ENCODE measurements at regions not wholly inside any gene's neighbourhood (a gene's known extent, or its start where the extent isn't known, plus 50 kb on each side); places are given as distances from the start of the nearest gene placed in this dataset.

DNA sequence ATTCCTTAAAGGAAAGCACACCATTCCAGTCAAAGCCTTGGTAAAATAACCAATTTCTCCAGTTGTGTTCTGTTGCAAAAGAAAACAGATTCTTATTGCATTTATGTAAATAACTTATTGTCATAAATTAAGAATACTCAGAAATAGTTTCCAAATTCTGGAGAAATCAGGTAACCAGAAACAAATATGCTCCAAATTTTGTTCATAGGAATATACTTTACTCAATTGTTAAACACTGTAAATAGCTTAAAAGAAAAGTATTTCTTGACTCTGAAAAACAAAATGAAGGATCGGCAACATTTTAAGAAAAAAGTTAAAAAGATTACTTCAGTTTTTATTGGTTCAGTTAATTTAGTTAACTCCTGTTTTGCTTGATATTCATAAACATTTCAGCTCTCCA lies 67.1 kb upstream of the PIK3CG start:
- H3K27me3 ChIP-seq (replicated peaks in 1 of 4; ENCODE audit: control extremely low read depth in 1 of 4, control insufficient read depth in 3 of 4, insufficient read depth in 4 of 4, low read length in 3 of 4): no peaks in the 10 kb centered on the region
- no peak overlapping the region for H3K4me2 ChIP-seq (replicated peaks; ENCODE audit: low read depth, low read length, poor library complexity, severe bottlenecking)
- no peak for DNase-seq
- H3K4me1 ChIP-seq (ENCODE audit: control insufficient read depth in 2 of 2, insufficient read depth in 2 of 2, low read length in 2 of 2): no peaks in the 10 kb centered on the region
- intact Hi-C loops (cut with micrococcal nuclease): loop anchor here (10.0 kb wide), 1 partner anchor 247 kb away; the partner anchor contains the start of gene PRKAR2B
- no peak overlapping the region for H2AFZ ChIP-seq (ENCODE audit: insufficient read depth, low read depth, low read length, poor library complexity, severe bottlenecking)
- POLR2A ChIA-PET: no interaction called here
- H3K4me3 ChIP-seq (ENCODE audit: control extremely low read depth in 1 of 5, extremely low read depth in 1 of 5, insufficient read depth in 1 of 5, low read depth in 2 of 5, low read length in 4 of 5): no peak overlapping the region
- no peaks in the 10 kb centered on the region for H3K79me2 ChIP-seq (ENCODE audit: control insufficient read depth, insufficient read depth, low read length)
- peaks cover 0 to 10% (median 4%) of the 10 kb centered on the region in 3 donors for H3K9me3 ChIP-seq (ENCODE audit: control extremely low read depth in 1 of 3, control insufficient read depth in 2 of 3, insufficient read depth in 1 of 3, low read length in 2 of 3)
- H3K9me3 Mint-ChIP-seq (ENCODE audit: insufficient read depth): peaks cover 2% of the 10 kb centered on the region
- no peak for ATAC-seq (ENCODE audit: low read depth)
- no peaks in the 10 kb centered on the region for H4K20me1 ChIP-seq (ENCODE audit: control insufficient read depth, insufficient read depth, low read length, poor library complexity, severe bottlenecking)
- H3K9ac ChIP-seq (ENCODE audit: low read length): no peak overlapping the region
- H3K27ac Mint-ChIP-seq: no peak overlapping the region
- H3K27ac ChIP-seq (ENCODE audit: low read length in 2 of 2): no peak overlapping the region
- no peaks in the 10 kb centered on the region for H3K27me3 Mint-ChIP-seq
- TF ChIP-seq EZH2 (IDR thresholded peaks at IDR 0.05; ENCODE audit: borderline replicate concordance, insufficient read depth, low read depth, low read length, poor library complexity, severe bottlenecking): no peak
- TF ChIP-seq, protein P1, sequence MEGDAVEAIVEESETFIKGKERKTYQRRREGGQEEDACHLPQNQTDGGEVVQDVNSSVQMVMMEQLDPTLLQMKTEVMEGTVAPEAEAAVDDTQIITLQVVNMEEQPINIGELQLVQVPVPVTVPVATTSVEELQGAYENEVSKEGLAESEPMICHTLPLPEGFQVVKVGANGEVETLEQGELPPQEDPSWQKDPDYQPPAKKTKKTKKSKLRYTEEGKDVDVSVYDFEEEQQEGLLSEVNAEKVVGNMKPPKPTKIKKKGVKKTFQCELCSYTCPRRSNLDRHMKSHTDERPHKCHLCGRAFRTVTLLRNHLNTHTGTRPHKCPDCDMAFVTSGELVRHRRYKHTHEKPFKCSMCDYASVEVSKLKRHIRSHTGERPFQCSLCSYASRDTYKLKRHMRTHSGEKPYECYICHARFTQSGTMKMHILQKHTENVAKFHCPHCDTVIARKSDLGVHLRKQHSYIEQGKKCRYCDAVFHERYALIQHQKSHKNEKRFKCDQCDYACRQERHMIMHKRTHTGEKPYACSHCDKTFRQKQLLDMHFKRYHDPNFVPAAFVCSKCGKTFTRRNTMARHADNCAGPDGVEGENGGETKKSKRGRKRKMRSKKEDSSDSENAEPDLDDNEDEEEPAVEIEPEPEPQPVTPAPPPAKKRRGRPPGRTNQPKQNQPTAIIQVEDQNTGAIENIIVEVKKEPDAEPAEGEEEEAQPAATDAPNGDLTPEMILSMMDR (IDR thresholded peaks at IDR 0.05): no peak
- no peaks in the 10 kb centered on the region for H3K4me1 Mint-ChIP-seq
- no peaks in the 10 kb centered on the region for H3K36me3 ChIP-seq (replicated peaks in 1 of 2; ENCODE audit: control extremely low read depth in 1 of 2, control insufficient read depth in 1 of 2, extremely low read depth in 1 of 2, insufficient read depth in 2 of 2, low read length in 1 of 2)
- H3K4me3 Mint-ChIP-seq: no peak overlapping the region
- no CpG with 5 or more reads among the region's 1 CpG for whole genome bisulfite sequencing (ENCODE audit: insufficient coverage)
- CTCF ChIA-PET: interaction anchor here (9.0 kb wide), 1 partner anchor 352 kb away, joined by 241 read pairs; no protein-coding TSS in a partner anchor

DNA sequence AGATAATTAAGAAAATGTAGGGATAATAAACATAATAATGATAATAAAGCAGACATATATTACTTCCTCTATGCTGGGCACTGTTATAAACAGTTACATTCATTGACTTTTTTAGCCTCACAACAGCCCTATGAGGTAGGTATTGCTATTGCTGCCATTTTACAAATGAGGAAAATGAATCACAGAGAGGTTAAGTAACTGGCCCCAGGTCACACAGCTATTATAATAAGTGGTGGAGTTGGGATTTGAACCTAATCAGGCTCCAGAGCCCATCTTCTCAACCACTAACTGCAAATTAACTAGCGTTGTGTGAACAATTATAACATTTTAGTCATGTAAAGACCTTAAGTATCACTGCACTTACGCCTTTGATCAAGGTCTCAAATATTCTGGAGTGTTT lies 62.5 kb upstream of the PIK3CG start:
- POLR2A ChIA-PET: no interaction called here
- Histone ChIP-seq H3K9ac (ENCODE audit: low read length) (no peak overlapping the region), H3K27me3 (replicated peaks in 1 of 4; ENCODE audit: control extremely low read depth in 1 of 4, control insufficient read depth in 3 of 4, insufficient read depth in 4 of 4, low read length in 3 of 4) (no peaks in the 10 kb centered on the region), H3K36me3 (replicated peaks in 1 of 2; ENCODE audit: control extremely low read depth in 1 of 2, control insufficient read depth in 1 of 2, extremely low read depth in 1 of 2, insufficient read depth in 2 of 2, low read length in 1 of 2) (no peaks in the 10 kb centered on the region), H3K4me3 (ENCODE audit: control extremely low read depth in 1 of 5, extremely low read depth in 1 of 5, insufficient read depth in 1 of 5, low read depth in 2 of 5, low read length in 4 of 5) (no peak overlapping the region), H3K4me1 (ENCODE audit: control insufficient read depth in 2 of 2, insufficient read depth in 2 of 2, low read length in 2 of 2) (no peaks in the 10 kb centered on the region), H3K27ac (ENCODE audit: low read length in 2 of 2) (no peak overlapping the region), H2AFZ (ENCODE audit: insufficient read depth, low read depth, low read length, poor library complexity, severe bottlenecking) (no peak overlapping the region), H3K4me2 (replicated peaks; ENCODE audit: low read depth, low read length, poor library complexity, severe bottlenecking) (no peak overlapping the region), H3K79me2 (ENCODE audit: control insufficient read depth, insufficient read depth, low read length) (no peaks in the 10 kb centered on the region), H3K9me3 (ENCODE audit: control extremely low read depth in 1 of 3, control insufficient read depth in 2 of 3, insufficient read depth in 1 of 3, low read length in 2 of 3) (peaks cover 0 to 8% (median 4%) of the 10 kb centered on the region in 3 donors), H4K20me1 (ENCODE audit: control insufficient read depth, insufficient read depth, low read length, poor library complexity, severe bottlenecking) (no peaks in the 10 kb centered on the region)
- no peak for TF ChIP-seq EZH2 (IDR thresholded peaks at IDR 0.05; ENCODE audit: borderline replicate concordance, insufficient read depth, low read depth, low read length, poor library complexity, severe bottlenecking)
- TF ChIP-seq, protein P1 (IDR thresholded peaks at IDR 0.05): no peak
- H3K27ac Mint-ChIP-seq: no peak overlapping the region
- H3K4me3 Mint-ChIP-seq: no peak overlapping the region
- peaks cover under 1% of the 10 kb centered on the region for H3K9me3 Mint-ChIP-seq (ENCODE audit: insufficient read depth)
- ATAC-seq (ENCODE audit: low read depth) (no peak), DNase-seq (no peak)
- intact Hi-C loops (cut with micrococcal nuclease): no loop called here
- H3K27me3 Mint-ChIP-seq: peaks cover 4% of the 10 kb centered on the region
- H3K4me1 Mint-ChIP-seq: no peaks in the 10 kb centered on the region
- CTCF ChIA-PET: interaction anchor here (0.8 to 2.0 kb wide), 2 partner anchors 10 to 346 kb away, joined by 3 to 6 read pairs; no protein-coding TSS in a partner anchor
- WGBS (ENCODE audit: insufficient coverage): no CpG with 5 or more reads among the region's 2 CpGs
